ENCODE measurements at regions not wholly inside any gene's neighbourhood (a gene's known extent, or its start where the extent isn't known, plus 50 kb on each side); places are given as distances from the start of the nearest gene placed in this dataset.
A peak's percentile ranks its signal among the peaks of the same experiment; 100 is the strongest.

GRCh38 chr1:208528578-208529240 lies 284.5 kb upstream of the PLXNA2 start:
- H3K27ac ChIP-seq, result no peak overlapping the region
- intact Hi-C loops (cut with DNase I), result no loop called here
- TF ChIP-seq POLR2A (IDR thresholded peaks at IDR 0.05) (no peak), CTCF (IDR thresholded peaks at IDR 0.05) (no peak), POLR2AphosphoS5 (IDR thresholded peaks at IDR 0.05; ENCODE audit: insufficient read depth in 1 of 2, low read depth in 1 of 2) (no peak)
- H3K36me3 ChIP-seq, result no peaks in the 10 kb centered on the region
- H3K4me3 ChIP-seq, result no peak overlapping the region
- no peaks in the 10 kb centered on the region for H3K9me3 ChIP-seq
- DNase-seq (ENCODE audit: extremely low spot score in 2 of 2), result peak; percentile 55 to 77
- H3K27me3 ChIP-seq, result no peaks in the 10 kb centered on the region
- peaks cover 1% of the 10 kb centered on the region for H3K4me1 ChIP-seq

- Histone ChIP-seq H3K4me3 (no peak overlapping the region), H3K36me3 (no peaks in the 10 kb centered on the region), H3K27me3 (no peaks in the 10 kb centered on the region), H3K4me1 (peaks cover 9% of the 10 kb centered on the region), H3K27ac (no peak overlapping the region), H3K9me3 (no peaks in the 10 kb centered on the region)
- intact Hi-C loops (cut with DNase I), result no loop called here
- TF ChIP-seq POLR2AphosphoS5 (IDR thresholded peaks at IDR 0.05; ENCODE audit: insufficient read depth in 1 of 2, low read depth in 1 of 2) (no peak), POLR2A (IDR thresholded peaks at IDR 0.05) (no peak), CTCF (IDR thresholded peaks at IDR 0.05) (no peak)
- DNase-seq (ENCODE audit: extremely low spot score in 2 of 2), result no peak
Measured at GRCh38 chr1:208531003-208531750, 287.0 kb upstream of the PLXNA2 start.

GRCh38 chr1:208533746-208534598 lies 289.8 kb upstream of the PLXNA2 start:
- H3K4me1 ChIP-seq, result peaks cover 9% of the 10 kb centered on the region
- intact Hi-C loops (cut with DNase I), result no loop called here
- no peak overlapping the region for H3K27ac ChIP-seq
- no peak for TF ChIP-seq POLR2A (IDR thresholded peaks at IDR 0.05)
- no peak for TF ChIP-seq POLR2AphosphoS5 (IDR thresholded peaks at IDR 0.05; ENCODE audit: insufficient read depth in 1 of 2, low read depth in 1 of 2)
- H3K9me3 ChIP-seq, result no peaks in the 10 kb centered on the region
- no peaks in the 10 kb centered on the region for H3K27me3 ChIP-seq
- H3K36me3 ChIP-seq, result no peaks in the 10 kb centered on the region
- DNase-seq (ENCODE audit: extremely low spot score in 2 of 2), result no peak
- no peak overlapping the region for H3K4me3 ChIP-seq

GRCh38 chr1:208534599-208534897 lies 290.4 kb upstream of the PLXNA2 start:
- no peak for DNase-seq (ENCODE audit: extremely low spot score in 2 of 2)
- no peaks in the 10 kb centered on the region for H3K27me3 ChIP-seq
- intact Hi-C loops (cut with DNase I), result no loop called here
- no peak overlapping the region for H3K4me3 ChIP-seq
- H3K27ac ChIP-seq, result no peak overlapping the region
- H3K4me1 ChIP-seq, result peaks cover 9% of the 10 kb centered on the region
- H3K36me3 ChIP-seq, result no peaks in the 10 kb centered on the region
- no peaks in the 10 kb centered on the region for H3K9me3 ChIP-seq
- no peak for TF ChIP-seq POLR2A (IDR thresholded peaks at IDR 0.05)
- no peak for TF ChIP-seq CTCF (IDR thresholded peaks at IDR 0.05)
- TF ChIP-seq POLR2AphosphoS5 (IDR thresholded peaks at IDR 0.05; ENCODE audit: insufficient read depth in 1 of 2, low read depth in 1 of 2), result no peak

GRCh38 chr1:208534979-208535378 lies 290.8 kb upstream of the PLXNA2 start:
- Histone ChIP-seq H3K4me1 (peaks cover 9% of the 10 kb centered on the region), H3K27ac (no peak overlapping the region), H3K4me3 (no peak overlapping the region), H3K9me3 (no peaks in the 10 kb centered on the region), H3K27me3 (no peaks in the 10 kb centered on the region), H3K36me3 (no peaks in the 10 kb centered on the region)
- no peak for TF ChIP-seq CTCF (IDR thresholded peaks at IDR 0.05)
- DNase-seq (ENCODE audit: extremely low spot score in 2 of 2), result no peak
- intact Hi-C loops (cut with DNase I), result no loop called here
